Activated T-cell treated with anti-CD3 and anti-CD28 coated beads, Interleukin-2, amount 50 U/mL, for 72 hours (primary cell): ENCODE measurements at regions not wholly inside any gene's neighbourhood (a gene's known extent, or its start where the extent isn't known, plus 50 kb on each side); places are given as distances from the start of the nearest gene placed in this dataset.
"Not testable (repeated sequence)": the region's sequence is repeated elsewhere in the genome, so short reads cannot be mapped to it uniquely, and the experiment has no call there.

Source experiments
- ATAC-seq, 2 donors: fragments of 150-1000 bp; cut with Tn5 transposase; replicated peaks in 1 of 2; 2 replicates each; pipeline ENCODE4 v1.10.0; 2021; ENCODE audit warnings: moderate library complexity in 2 of 2, mild to moderate bottlenecking in 1 of 2
- DNase-seq, 2 donors: peaks; one replicate each; pipeline ENCODE4 v3.0.0; 2021 to 2022; ENCODE audit warnings: mixed read lengths in 1 of 2
- H3K27ac Mint-ChIP-seq: one replicate; pipeline ENCODE4 v1.8.0; 2022; ENCODE audit warnings: mild to moderate bottlenecking, moderate library complexity, mixed read lengths
- H3K27me3 Mint-ChIP-seq: one replicate; pipeline ENCODE4 v1.8.0; 2022; ENCODE audit warnings: low read depth, mixed read lengths
- H3K36me3 Mint-ChIP-seq, 2 donors: one replicate each; pipeline ENCODE4 v1.8.0; 2022; ENCODE audit warnings: mixed read lengths in 2 of 2, mild to moderate bottlenecking in 1 of 2; ENCODE audit not compliant: insufficient read depth in 2 of 2
- H3K4me1 Mint-ChIP-seq: one replicate; pipeline ENCODE4 v1.8.0; 2022; ENCODE audit warnings: low read depth, mixed read lengths
- H3K4me3 Mint-ChIP-seq, 2 donors: one replicate each; pipeline ENCODE4 v1.8.0; 2022; ENCODE audit warnings: mild to moderate bottlenecking in 2 of 2, mixed read lengths in 2 of 2, moderate library complexity in 2 of 2
- H3K9me3 Mint-ChIP-seq, 2 donors: one replicate each; pipeline ENCODE4 v1.8.0; 2022; ENCODE audit warnings: mixed read lengths in 2 of 2

DNA sequence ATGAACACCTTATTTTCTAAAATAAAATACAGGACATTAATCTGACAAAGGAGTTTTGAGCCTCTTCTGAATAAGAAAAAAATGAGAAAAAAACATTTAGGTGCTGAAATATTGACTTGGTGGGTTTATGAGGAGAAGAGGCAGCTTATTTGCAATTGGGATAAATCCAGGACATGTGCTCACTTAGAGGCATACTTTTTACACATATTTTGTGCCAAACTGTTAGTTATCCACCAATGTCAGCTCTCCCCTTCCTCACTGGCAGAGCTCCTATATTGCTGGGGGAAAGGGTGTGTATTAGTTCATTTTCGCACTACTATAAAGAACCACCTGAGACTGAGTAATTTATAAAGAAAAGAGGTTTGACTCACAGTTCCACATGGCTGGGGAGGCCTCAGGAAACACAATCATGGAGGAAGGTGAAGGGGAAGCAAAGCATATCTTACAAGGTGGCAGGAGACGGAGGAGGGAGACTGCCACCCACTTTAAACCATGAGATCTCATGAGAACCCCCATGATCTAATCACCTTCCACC is 135.4 kb upstream of the EGLN3 start:
- DNase-seq (no peak), ATAC-seq (peak in 1 of 2 donors; percentile 23)
- no peaks in the 10 kb centered on the region for H3K9me3 Mint-ChIP-seq
- H3K4me3 Mint-ChIP-seq, result no peak overlapping the region
- peaks cover 0 to 2% of the 10 kb centered on the region in 2 donors for H3K36me3 Mint-ChIP-seq
- H3K27me3 Mint-ChIP-seq, result peaks cover 10% of the 10 kb centered on the region
- peaks cover 5% of the 10 kb centered on the region for H3K4me1 Mint-ChIP-seq
- no peak overlapping the region for H3K27ac Mint-ChIP-seq

DNA sequence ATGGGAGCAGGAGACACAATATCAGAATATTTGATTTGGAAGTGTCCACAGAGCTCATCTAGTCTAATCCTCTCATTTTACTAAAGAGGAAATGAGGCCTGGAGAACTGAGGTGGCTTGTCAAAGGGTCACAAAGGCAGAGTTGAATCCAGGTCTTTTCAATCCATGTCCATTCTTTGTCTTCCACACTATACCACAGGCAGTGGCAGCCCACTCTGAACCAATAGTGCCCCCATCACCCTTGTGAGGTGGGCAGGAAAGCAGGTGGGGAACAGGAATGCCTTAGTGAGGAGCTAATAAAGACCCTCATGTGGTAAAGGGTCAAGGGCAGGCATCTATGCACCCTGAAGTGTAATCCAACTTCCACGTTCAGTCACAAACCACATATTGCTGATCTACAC is 134.8 kb upstream of the EGLN3 start:
- H3K27ac Mint-ChIP-seq, result no peak overlapping the region
- H3K4me3 Mint-ChIP-seq, result no peak overlapping the region
- no peaks in the 10 kb centered on the region for H3K9me3 Mint-ChIP-seq
- peaks cover 3% of the 10 kb centered on the region for H3K4me1 Mint-ChIP-seq
- H3K27me3 Mint-ChIP-seq, result peaks cover 10% of the 10 kb centered on the region
- H3K36me3 Mint-ChIP-seq, result peaks cover 0 to 2% of the 10 kb centered on the region in 2 donors
- ATAC-seq, result no peak
- no peak for DNase-seq

DNA sequence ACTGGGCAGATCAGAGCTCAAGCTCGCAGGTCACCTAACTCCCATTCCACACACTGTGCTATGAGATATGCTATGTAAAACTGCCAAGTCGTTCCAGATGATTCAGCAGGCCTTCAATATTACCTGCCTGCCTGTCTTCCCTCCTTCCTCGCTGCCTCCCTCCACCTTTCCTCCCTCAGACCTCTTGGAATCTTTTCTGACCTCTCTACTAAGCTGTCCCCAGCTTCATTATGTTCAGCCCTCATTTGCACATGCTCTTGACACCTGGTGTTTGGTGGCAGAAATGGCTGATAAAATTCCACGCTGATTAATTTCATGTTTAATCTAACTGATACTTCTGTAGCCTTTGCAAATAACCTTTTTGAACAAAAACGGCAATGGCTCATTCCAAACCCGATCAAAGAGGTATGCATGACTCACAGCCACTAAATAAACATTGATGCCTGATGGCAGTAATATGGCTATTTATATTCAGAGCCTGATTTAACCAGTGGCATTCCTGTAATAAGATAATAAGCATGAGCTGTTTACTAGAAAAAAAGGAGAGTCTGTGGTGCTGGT is 130.8 kb upstream of the EGLN3 start:
- Mint-ChIP-seq H3K4me1 (no peaks in the 10 kb centered on the region), H3K27ac (no peak overlapping the region), H3K36me3 (no peaks in the 10 kb centered on the region), H3K4me3 (no peak overlapping the region), H3K9me3 (no peaks in the 10 kb centered on the region), H3K27me3 (peaks cover 10% of the 10 kb centered on the region)
- DNase-seq (no peak), ATAC-seq (no peak)

DNA sequence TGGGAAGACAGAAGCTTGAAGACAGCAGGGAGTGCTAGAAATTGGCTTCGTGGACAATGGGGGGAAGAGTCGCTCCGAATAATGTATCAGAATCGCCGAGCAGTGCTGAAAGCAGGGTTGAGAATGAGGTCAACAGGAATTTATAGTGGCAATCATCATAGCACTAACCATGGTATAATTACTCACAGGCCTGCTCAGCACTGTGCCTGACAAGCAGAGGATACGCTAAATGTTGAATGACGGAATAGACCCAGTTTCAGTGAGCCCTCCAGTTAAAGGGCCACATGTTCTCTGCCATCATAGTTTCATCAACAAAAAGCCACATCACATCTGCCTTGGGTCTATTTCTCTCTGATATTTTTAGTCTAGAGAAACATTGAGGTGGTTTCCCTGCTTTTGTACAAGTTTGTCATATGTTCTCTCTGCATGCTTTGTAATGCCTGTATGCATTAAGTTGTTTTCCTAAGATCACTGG is 130.3 kb upstream of the EGLN3 start:
- Mint-ChIP-seq H3K4me1 (no peaks in the 10 kb centered on the region), H3K27ac (no peak overlapping the region), H3K9me3 (no peaks in the 10 kb centered on the region)

DNA sequence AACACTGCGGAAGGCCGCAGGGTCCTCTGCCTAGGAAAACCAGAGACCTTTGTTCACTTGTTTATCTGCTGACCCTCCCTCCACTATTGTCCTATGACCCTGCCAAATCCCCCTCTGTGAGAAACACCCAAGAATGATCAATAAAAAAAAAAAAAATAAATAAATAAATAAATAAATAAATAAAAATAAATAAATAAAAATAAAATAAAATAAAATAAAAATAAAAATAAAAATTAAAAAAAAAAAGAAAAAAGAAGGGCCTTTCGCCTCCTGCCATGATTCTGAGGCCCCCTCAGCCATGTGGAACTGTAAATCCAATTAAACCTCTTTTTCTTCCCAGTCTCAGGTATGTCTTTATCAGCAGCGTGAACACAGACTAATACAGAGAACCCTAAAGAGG is 128.8 kb upstream of the EGLN3 start:
- H3K27ac Mint-ChIP-seq, ATAC-seq, H3K4me1 Mint-ChIP-seq, H3K36me3 Mint-ChIP-seq, DNase-seq, H3K4me3 Mint-ChIP-seq, H3K9me3 Mint-ChIP-seq, H3K27me3 Mint-ChIP-seq: not testable (repeated sequence)

More for the DNA sequence above, 130.3 kb upstream of the EGLN3 start:
- Mint-ChIP-seq H3K27me3 (peaks cover 10% of the 10 kb centered on the region), H3K36me3 (no peaks in the 10 kb centered on the region), H3K4me3 (no peak overlapping the region)
- ATAC-seq, result no peak
- DNase-seq, result no peak

DNA sequence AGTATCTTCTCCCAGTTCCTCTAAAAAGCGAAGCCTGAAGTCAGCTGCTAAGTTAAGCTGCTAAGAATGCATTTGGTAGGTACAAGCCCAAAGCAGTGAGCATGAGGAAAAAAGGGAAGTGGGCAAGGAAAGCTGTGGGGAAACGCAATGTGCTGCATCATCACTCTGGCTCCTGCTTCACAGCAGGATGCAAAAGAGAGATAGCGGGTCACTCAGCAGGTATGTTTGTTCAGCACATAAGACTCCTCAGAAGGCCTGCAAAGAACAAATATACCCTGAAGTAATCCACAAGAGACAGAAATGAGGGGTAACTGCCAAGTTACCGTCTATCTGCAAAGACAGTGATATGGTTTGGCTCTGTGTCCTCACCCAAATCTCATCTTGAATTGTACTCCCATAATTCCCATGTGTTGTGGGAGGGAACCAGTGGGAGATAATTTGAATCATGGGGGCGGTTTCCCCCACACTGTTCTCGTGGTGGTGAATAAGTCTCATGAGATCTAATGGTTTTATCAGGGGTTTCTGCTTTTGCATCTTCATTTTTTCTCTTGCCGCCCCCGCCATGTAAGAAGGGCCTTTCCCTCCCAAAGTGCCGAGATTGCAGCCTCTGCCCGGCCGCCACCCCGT is 127.4 kb upstream of the EGLN3 start:
- Mint-ChIP-seq H3K36me3 (no peaks in the 10 kb centered on the region), H3K27me3 (no peaks in the 10 kb centered on the region), H3K4me1 (no peaks in the 10 kb centered on the region), H3K4me3 (no peak overlapping the region), H3K27ac (no peak overlapping the region), H3K9me3 (no peaks in the 10 kb centered on the region)
- DNase-seq, result no peak
- ATAC-seq, result no peak

DNA sequence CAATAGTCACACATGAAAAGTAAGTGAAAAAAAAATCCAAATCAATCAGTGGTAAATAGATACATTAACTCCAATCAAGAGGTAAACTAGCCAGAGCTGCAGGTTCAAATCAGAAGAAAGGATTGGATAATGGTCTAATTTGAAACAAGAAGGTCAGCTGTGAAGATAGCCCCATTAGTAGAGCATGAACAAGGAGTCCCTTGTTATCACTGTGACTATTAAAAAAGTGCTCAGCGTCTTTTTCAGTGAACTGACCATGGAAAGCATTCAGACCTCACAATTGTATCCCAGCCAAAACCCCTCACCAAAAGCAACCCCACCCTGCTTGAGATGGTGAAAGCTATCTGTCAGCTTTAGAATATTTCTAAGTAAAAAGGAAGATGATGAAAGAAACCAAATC is 125.0 kb upstream of the EGLN3 start:
- no peaks in the 10 kb centered on the region for H3K4me1 Mint-ChIP-seq
- no peak overlapping the region for H3K27ac Mint-ChIP-seq
- DNase-seq (no peak), ATAC-seq (no peak)
- no peak overlapping the region for H3K4me3 Mint-ChIP-seq
- no peaks in the 10 kb centered on the region for H3K27me3 Mint-ChIP-seq
- peaks cover 0 to 3% of the 10 kb centered on the region in 2 donors for H3K9me3 Mint-ChIP-seq
- H3K36me3 Mint-ChIP-seq, result peaks cover 1 to 3% of the 10 kb centered on the region in 2 donors

DNA sequence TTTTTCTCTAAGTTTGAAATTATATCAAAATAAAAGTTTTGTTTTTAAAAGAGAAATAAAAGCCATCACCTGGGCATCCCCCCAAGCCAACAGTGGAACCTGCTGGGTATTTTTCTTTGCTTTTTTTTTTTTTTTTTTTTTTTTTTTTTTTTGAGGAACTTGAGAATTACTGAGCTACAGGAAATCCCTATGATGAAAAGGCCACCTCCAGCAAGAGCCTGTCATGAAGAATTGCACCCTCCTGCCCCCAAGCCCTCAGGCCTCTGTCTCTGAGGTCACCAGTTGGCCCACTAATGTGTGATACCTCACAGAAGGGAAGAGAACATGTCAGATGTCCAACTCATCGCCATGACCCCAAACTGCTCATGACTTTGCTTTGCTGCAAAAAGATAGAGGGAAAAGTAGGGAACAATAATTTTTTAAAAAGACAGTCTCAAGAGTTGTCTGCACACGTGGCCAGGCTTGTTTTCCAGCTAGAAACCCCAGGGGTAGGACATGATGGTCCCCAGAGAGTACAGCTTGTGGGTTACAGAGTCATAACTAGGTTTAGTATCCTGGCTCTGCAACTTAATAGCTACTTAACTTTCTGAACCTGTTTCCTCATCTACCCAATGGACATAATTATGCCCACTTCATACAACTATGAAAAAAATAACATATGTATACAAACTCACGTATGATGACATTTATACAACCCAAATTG is 124.3 kb upstream of the EGLN3 start:
- no peaks in the 10 kb centered on the region for H3K27me3 Mint-ChIP-seq
- ATAC-seq, result no peak

DNA sequence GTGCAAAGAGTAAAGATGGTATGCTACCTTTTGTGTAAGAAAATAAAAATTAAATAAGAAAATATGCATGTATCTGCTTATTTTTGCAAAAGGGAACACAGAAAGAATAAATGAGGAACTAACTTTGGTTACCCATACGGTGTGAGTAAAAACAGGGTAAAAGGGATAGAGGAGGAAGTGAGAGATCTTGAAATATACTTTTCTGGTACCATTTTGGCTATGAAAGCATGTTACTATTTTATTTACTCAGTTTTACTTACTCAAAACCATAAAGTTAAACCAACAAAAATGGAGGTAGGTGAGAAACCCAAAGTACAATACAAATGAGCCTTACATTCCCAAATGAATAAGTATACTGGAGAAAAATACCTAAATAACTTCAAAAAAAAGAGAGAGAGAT is 122.0 kb upstream of the EGLN3 start:
- Mint-ChIP-seq H3K4me1 (no peaks in the 10 kb centered on the region), H3K27ac (no peak overlapping the region), H3K9me3 (peaks cover 0 to 3% of the 10 kb centered on the region in 2 donors), H3K36me3 (peaks cover 1 to 3% of the 10 kb centered on the region in 2 donors), H3K27me3 (no peaks in the 10 kb centered on the region), H3K4me3 (no peak overlapping the region)
- no peak for DNase-seq
- no peak for ATAC-seq

More for the DNA sequence above, 124.3 kb upstream of the EGLN3 start:
- no peak for DNase-seq
- H3K4me1 Mint-ChIP-seq, result no peaks in the 10 kb centered on the region
- peaks cover 0 to 3% of the 10 kb centered on the region in 2 donors for H3K9me3 Mint-ChIP-seq
- no peak overlapping the region for H3K4me3 Mint-ChIP-seq
- peaks cover 1 to 3% of the 10 kb centered on the region in 2 donors for H3K36me3 Mint-ChIP-seq
- H3K27ac Mint-ChIP-seq, result no peak overlapping the region

DNA sequence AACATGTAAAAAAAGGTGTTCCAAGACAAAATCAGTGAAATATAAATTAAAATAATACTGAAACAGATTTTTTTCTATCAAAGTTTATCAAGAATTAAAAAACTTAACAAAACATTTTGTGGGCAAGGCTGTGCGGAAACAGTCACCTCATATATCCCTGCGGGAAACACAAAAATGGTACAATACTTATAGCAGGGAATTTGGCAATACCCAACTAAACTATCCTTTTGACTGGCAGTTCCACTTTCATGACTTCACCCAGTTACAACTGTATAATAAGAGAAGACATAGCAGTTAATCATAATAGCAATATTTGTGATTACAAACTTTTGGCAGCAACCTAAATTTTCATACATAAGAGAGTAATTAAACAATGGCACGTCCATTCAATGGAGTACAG is 121.5 kb upstream of the EGLN3 start:
- Mint-ChIP-seq H3K4me3 (no peak overlapping the region), H3K27ac (no peak overlapping the region), H3K27me3 (no peaks in the 10 kb centered on the region), H3K9me3 (peaks cover 2 to 3% of the 10 kb centered on the region in 2 donors), H3K36me3 (peaks cover 1 to 3% of the 10 kb centered on the region in 2 donors), H3K4me1 (no peaks in the 10 kb centered on the region)
- DNase-seq (no peak), ATAC-seq (no peak)

DNA sequence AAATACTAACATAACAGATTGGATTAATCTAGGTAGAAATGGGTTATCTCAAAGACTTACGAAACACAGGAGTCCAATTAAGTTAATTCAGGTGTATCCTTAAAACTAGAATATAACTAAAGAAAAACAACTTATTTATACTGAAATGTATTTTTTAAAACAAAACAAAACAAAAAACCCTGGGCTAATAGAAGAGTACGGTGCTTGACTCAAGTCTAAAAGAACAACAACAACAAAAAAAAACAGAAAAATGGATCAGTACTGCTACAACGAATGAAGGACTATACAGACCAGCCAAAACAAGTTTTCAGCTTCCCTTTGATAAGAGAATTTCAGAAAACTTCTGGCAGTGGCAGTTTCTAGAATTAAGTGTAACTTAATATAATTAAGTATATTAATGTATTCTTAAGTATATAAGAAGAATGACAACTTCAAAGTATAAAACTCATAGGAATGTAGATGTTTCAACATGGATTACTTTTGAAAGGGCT is 120.1 kb upstream of the EGLN3 start:
- ATAC-seq, result no peak
- Mint-ChIP-seq H3K4me1 (no peaks in the 10 kb centered on the region), H3K27ac (no peak overlapping the region), H3K4me3 (no peak overlapping the region), H3K36me3 (peaks cover 1 to 3% of the 10 kb centered on the region in 2 donors), H3K27me3 (no peaks in the 10 kb centered on the region), H3K9me3 (peaks cover 2 to 3% of the 10 kb centered on the region in 2 donors)
- DNase-seq, result no peak

DNA sequence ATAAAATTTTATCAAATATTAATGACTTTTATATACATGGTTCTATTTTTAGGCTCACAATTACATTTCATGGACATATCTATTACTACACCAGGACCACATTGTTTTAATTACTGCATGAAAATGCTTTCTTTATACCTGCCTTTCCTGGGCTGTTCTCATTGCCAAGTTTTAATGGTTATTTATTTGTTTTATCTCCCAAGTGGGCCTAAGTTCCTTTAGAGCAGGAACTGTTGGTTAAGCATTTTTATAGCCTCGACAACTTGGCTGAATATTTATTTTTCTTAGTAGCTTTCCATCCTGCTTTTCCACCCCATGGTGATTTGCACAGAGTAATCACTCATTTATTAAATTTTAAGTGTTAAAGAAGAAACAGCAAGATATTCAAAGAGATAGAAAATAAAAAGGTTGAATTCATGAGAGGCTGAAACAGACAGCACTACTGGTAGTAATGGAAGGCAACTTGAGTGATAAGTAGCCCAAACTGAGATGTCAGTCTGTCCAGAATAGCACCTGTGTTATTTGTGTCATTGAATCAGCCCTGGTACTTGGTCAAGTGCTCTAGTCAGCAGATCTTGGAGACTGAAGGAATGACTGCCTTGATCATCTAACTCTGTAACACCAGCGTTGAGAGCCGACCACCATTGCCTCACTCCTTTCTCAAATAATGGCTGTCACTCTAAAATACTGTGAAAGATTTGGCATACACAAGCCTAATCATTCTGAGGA is 119.1 kb upstream of the EGLN3 start:
- ATAC-seq (no peak), DNase-seq (no peak)
- Mint-ChIP-seq H3K4me3 (no peak overlapping the region), H3K36me3 (peaks cover 1 to 3% of the 10 kb centered on the region in 2 donors), H3K27ac (no peak overlapping the region), H3K27me3 (no peaks in the 10 kb centered on the region), H3K9me3 (peaks cover 2 to 3% of the 10 kb centered on the region in 2 donors), H3K4me1 (no peaks in the 10 kb centered on the region)

DNA sequence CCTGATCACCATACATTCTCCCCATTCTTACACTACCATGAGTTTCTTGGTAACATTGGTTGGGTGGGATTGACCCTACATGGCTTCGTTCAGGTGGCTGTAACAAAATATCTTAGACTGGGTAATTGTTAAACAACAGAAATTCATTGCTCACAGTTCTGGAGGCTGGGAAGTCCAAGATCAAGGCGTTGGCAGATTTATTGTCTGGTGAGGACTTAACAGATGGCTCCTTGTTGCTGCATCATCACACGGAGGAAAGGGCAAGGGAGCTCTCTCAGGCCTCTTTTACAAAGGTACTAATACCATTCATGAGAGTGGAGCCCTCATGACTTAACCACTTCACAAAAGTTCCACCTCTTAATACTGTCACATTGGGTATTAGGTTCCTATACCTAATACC is 116.7 kb upstream of the EGLN3 start:
- Mint-ChIP-seq H3K27ac (no peak overlapping the region), H3K4me3 (no peak overlapping the region), H3K9me3 (peaks cover 2 to 3% of the 10 kb centered on the region in 2 donors), H3K27me3 (no peaks in the 10 kb centered on the region), H3K36me3 (peaks cover 1 to 3% of the 10 kb centered on the region in 2 donors), H3K4me1 (no peaks in the 10 kb centered on the region)
- no peak for DNase-seq
- ATAC-seq, result no peak
